NK-92 treated with Interleukin-12 subunit alpha and Interleukin-12 subunit beta, amount 100 ng/mL, for 24 hours (cell line): ENCODE measurements at regions not wholly inside any gene's neighbourhood (a gene's known extent, or its start where the extent isn't known, plus 50 kb on each side); places are given as distances from the start of the nearest gene placed in this dataset.

Experiments used
- DNase-seq: peaks from one replicate; lab custom pipeline; 2025; lab: John Stamatoyannopoulos, UW

GRCh38 chr19:28475525-28475924 lies 737.4 kb downstream of the UQCRFS1 start:
- DNase-seq, result no peak

DNA sequence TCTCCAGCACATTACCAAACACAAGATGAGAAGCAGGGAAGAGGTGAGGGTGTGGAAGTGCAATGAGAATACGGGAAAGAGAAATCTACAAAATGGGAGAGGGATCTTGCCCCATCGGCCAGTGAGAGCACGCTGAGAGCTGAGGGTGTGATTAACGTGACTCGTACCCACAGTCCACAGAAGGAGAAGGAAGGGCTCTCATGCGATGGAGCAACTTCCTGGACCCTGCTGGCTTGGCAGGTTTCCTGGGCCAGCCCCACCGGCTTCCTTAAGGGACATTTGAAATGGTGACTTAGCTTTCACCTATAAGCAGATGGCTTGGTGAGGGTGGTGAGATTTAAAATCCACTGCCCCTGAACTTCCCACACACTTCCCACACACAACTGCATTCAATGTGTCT lies 740.1 kb downstream of the UQCRFS1 start:
- DNase-seq, result no peak

- DNase-seq, result no peak
Measured at GRCh38 chr19:28471731-28472510, 741.0 kb downstream of the UQCRFS1 start.

DNA sequence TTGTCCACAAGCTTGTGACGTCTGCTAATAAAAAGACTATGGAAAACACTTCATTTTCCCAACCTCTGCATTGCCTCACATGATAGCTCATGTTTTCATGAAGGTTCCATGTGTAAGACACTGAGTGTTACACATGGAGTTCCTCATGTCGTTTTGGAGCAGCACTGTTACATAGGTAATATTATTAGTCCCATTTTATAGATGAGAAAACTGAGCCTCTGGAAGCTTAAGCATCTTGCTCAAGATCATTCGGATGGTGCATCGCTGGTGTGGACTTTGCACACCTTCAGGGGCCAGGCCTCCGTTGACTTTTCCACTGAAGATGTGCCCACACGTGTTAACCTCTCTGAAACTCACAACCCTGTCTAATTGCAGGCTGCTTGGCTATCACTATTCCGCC lies 743.4 kb downstream of the UQCRFS1 start:
- DNase-seq, result no peak

- no peak for DNase-seq
Measured at GRCh38 chr19:28468701-28469459, 744.1 kb downstream of the UQCRFS1 start.

GRCh38 chr19:28466107-28467045 lies 746.6 kb downstream of the UQCRFS1 start:
- DNase-seq, result peak; percentile 24

- DNase-seq, result no peak
Measured at GRCh38 chr19:28465371-28466086, 747.4 kb downstream of the UQCRFS1 start.

DNA sequence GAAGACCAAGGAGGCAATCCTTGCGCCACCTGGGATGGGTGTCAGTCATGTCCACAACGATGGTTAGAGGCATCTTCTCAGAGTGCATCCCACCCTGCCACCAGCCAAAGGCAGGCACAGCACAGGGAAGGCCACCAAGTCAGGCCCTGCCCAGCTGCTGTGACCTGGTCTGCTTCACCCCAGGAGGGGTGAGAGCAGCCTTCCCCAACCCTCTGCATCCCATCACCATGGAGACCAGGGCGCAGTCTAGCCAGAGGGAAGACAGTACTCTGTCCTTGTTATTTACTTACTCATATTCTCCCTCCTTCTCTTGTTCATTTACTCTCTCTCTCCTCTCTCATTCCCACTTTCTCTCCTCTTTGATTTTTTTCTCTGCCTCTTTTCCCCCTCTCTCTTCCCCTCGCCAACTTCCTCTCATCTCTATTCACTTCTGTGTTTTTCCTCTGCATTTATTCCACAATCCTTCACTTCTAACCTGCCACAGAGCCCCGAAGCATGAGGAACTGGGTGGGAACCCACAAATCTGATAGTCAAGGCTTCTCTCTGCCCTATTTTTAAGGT lies 749.4 kb downstream of the UQCRFS1 start:
- DNase-seq, result no peak

GRCh38 chr19:28457620-28458019 lies 755.3 kb downstream of the UQCRFS1 start:
- no peak for DNase-seq

DNA sequence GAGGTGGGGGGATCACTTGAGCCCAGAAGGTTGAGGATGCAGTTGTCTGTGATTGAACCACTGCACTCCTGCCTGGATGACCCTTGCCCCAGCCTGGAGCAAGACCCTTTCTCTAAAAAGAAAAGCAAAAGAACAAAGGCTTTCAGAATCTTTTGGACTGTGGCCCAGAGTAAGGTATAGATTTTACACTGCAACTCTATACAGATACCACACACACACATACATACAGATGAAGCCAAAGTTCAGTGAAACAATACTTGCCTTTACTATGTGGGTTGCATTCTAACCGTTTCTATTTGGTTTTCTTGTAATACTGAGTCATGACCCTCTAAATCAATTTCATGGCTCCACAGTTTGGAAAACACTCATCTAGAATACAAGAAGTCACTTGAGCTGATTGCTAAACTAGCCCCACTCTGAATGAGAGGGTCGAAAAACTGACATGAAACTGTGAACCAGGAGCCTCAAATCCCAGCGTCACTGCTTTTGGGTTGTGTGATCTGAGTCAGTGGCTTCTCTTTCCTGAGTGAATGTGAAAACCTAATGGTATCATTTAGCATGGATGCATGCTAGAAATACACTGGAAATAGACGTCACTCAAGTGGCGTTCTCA lies 756.1 kb downstream of the UQCRFS1 start:
- DNase-seq, result no peak

DNA sequence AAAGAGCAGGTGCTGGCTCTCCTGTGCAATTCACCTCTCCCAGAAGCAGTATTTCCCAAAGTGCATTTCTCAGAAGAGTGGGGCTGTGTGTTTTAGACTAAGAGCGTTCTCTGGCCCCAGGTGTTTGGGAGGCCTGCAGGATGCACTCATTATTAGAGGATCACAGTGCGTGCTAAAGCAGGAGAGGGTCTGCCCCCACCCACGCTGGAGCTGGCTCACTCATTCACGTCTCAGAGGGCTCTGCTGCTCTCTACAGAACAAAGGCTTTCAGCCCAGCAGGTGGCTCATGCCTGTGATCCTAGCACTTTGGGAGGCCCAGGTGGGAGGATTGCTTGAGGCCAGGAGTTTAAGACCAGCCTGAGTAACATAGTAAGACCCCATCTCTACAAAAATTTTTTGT lies 756.7 kb downstream of the UQCRFS1 start:
- no peak for DNase-seq

GRCh38 chr19:28454083-28454482 lies 758.9 kb downstream of the UQCRFS1 start:
- DNase-seq, result no peak

GRCh38 chr19:28453420-28453819 lies 759.5 kb downstream of the UQCRFS1 start:
- no peak for DNase-seq

GRCh38 chr19:28449803-28450202 lies 763.1 kb downstream of the UQCRFS1 start:
- no peak for DNase-seq

GRCh38 chr19:28446511-28446910 lies 766.4 kb downstream of the UQCRFS1 start:
- no peak for DNase-seq

GRCh38 chr19:28445826-28446225 lies 767.1 kb downstream of the UQCRFS1 start:
- DNase-seq, result no peak

- DNase-seq, result no peak
Measured at GRCh38 chr19:28444362-28444761, 768.6 kb downstream of the UQCRFS1 start.

DNA sequence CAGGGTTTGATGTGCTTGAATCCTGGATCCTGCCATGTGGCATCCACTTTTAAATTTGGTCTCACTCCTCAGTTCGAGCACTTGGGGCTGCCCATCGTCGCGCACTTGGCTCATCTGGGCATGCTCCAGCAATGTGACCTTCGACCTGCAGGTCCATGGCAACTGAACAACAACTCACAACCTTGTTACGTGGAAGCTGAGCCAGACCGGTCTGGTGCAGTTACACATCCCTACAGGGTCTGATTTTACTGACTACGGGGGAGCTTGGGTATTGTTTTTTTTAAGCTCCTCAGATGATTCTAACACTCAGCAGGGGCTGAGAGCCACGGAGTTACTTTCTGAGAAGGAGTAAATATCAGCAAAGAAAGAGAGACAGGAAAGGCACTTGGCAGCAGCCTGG lies 769.6 kb downstream of the UQCRFS1 start:
- DNase-seq, result no peak

DNA sequence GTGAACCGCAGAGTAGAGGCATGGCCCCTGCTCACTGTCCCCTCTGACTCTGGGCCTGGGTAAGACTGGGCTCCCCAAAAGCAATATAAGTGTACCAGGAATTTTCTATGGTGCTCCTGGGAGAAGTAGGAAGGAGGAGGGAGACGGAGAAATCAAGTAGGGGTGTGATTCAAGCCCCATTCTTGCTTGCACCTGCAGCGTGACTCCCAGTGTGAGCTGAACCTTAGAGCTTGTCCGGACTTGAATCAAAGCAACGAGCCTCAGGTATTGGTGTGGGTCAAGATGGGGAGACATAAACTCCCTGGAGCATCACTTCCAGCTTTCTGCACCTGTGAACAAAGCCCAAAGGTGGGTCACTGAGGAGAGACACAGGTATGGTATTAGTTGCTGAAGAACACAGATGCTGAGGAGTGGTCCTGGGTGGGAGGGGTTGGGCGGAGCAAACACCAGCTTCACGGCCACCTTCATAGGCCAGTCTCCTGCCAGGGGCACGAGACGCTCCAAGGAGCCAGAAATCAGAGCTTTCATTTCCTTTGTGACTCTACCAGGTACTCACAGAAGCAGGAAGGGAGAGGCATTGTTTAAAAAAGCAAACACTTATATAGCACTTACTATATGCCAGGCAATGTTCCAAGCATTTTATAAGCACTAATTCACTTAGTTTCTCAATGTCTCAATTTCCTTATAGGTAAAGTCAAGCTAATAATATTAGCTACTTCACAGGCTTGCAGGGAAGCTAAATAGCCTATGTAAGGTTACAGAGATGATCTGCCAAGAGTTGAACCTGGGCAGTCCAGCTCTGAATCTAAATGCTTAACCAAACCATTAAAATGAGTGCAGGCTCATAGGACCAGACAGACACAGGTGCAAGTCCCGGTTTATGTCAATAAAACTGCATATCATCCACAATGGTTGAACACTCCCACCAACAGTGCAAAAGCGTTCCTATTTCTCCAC lies 775.3 kb downstream of the UQCRFS1 start:
- no peak for DNase-seq

DNA sequence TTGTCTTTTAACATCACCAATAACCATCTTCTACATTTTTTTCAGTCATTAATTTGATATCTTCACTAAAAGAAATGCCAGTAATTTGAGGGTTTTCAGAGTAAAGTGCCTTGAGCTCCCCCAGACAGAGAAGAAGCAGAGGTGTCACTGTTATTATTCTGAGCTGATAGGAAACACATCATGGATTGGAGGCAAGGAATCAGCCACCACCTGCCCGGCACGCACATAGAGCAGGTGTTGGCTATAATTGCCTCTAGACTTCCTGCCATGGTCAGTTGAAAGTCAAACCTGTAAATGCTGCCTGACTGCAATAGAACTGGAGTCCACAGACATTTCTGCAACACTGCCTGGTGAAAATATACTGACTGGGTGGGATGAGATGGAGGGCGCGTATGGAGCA lies 776.6 kb downstream of the UQCRFS1 start:
- DNase-seq, result no peak
